ENCODE measurements at regions not wholly inside any gene's neighbourhood (a gene's known extent, or its start where the extent isn't known, plus 50 kb on each side); places are given as distances from the start of the nearest gene placed in this dataset.

GRCh38 chr21:32087447-32087846 lies 191.4 kb downstream of the MIS18A start:
- CTCF ChIA-PET = no interaction called here
- no peak overlapping the region for H3K27ac Mint-ChIP-seq (ENCODE audit: unreplicated experiment)
- Histone ChIP-seq H3K9me3 (no peaks in the 10 kb centered on the region), H3K27me3 (replicated peaks; ENCODE audit: control insufficient read depth, insufficient read depth, low read length) (no peaks in the 10 kb centered on the region), H3K4me3 (ENCODE audit: low read depth, low read length) (no peak overlapping the region), H3K36me3 (ENCODE audit: control insufficient read depth, insufficient read depth, low read length) (no peaks in the 10 kb centered on the region), H3K4me1 (no peaks in the 10 kb centered on the region)
- peaks cover 6% of the 10 kb centered on the region for H3K27me3 Mint-ChIP-seq (ENCODE audit: insufficient read depth, unreplicated experiment)
- no peaks in the 10 kb centered on the region for H3K4me1 Mint-ChIP-seq (ENCODE audit: low read depth, unreplicated experiment)
- no TSS peak for BruUV-seq (replicated peaks)
- no peak overlapping the region for H3K4me3 Mint-ChIP-seq (ENCODE audit: unreplicated experiment)
- no peak for TF ChIP-seq CTCF (IDR thresholded peaks at IDR 0.05; ENCODE audit: insufficient read depth in 1 of 2, low read depth in 1 of 2, low read length in 1 of 2, severe bottlenecking in 1 of 2, unreplicated experiment in 1 of 2)
- no peaks in the 10 kb centered on the region for H3K36me3 Mint-ChIP-seq (ENCODE audit: insufficient read depth, unreplicated experiment)
- DNase-seq = no peak
- H3K9me3 Mint-ChIP-seq (ENCODE audit: unreplicated experiment) = peaks cover 19% of the 10 kb centered on the region
- intact Hi-C loops (cut with micrococcal nuclease; ENCODE audit: unreplicated experiment) = no loop called here
- POLR2A ChIA-PET = no interaction called here

- ChIA-PET CTCF (no interaction called here), POLR2A (no interaction called here)
- no peak for DNase-seq
- Mint-ChIP-seq H3K9me3 (ENCODE audit: unreplicated experiment) (peaks cover 10% of the 10 kb centered on the region), H3K4me1 (ENCODE audit: low read depth, unreplicated experiment) (no peaks in the 10 kb centered on the region), H3K4me3 (ENCODE audit: unreplicated experiment) (no peak overlapping the region), H3K36me3 (ENCODE audit: insufficient read depth, unreplicated experiment) (no peaks in the 10 kb centered on the region), H3K27ac (ENCODE audit: unreplicated experiment) (no peak overlapping the region), H3K27me3 (ENCODE audit: insufficient read depth, unreplicated experiment) (peaks cover 14% of the 10 kb centered on the region)
- intact Hi-C loops (cut with micrococcal nuclease; ENCODE audit: unreplicated experiment) = no loop called here
- Histone ChIP-seq H3K36me3 (ENCODE audit: control insufficient read depth, insufficient read depth, low read length) (no peaks in the 10 kb centered on the region), H3K27me3 (replicated peaks; ENCODE audit: control insufficient read depth, insufficient read depth, low read length) (no peaks in the 10 kb centered on the region), H3K4me3 (ENCODE audit: low read depth, low read length) (no peak overlapping the region), H3K4me1 (no peaks in the 10 kb centered on the region), H3K9me3 (0 out of 2 replicates have a peak, but pooled peaks cover 3% of the 10 kb centered on the region)
- no TSS peak for BruUV-seq (replicated peaks)
- TF ChIP-seq CTCF (IDR thresholded peaks at IDR 0.05; ENCODE audit: insufficient read depth in 1 of 2, low read depth in 1 of 2, low read length in 1 of 2, severe bottlenecking in 1 of 2, unreplicated experiment in 1 of 2) = no peak
These were observed 195.7 kb downstream of the MIS18A start for GRCh38 chr21:32083197-32083596.

GRCh38 chr21:32082466-32082865 lies 196.4 kb downstream of the MIS18A start:
- no TSS peak for BruUV-seq (replicated peaks)
- H3K4me1 ChIP-seq = no peaks in the 10 kb centered on the region
- H3K27me3 ChIP-seq (replicated peaks; ENCODE audit: control insufficient read depth, insufficient read depth, low read length) = no peaks in the 10 kb centered on the region
- H3K4me1 Mint-ChIP-seq (ENCODE audit: low read depth, unreplicated experiment) = no peaks in the 10 kb centered on the region
- H3K4me3 Mint-ChIP-seq (ENCODE audit: unreplicated experiment) = no peak overlapping the region
- CTCF ChIA-PET = no interaction called here
- no peaks in the 10 kb centered on the region for H3K36me3 Mint-ChIP-seq (ENCODE audit: insufficient read depth, unreplicated experiment)
- TF ChIP-seq CTCF (IDR thresholded peaks at IDR 0.05; ENCODE audit: insufficient read depth in 1 of 2, low read depth in 1 of 2, low read length in 1 of 2, severe bottlenecking in 1 of 2, unreplicated experiment in 1 of 2) = no peak
- intact Hi-C loops (cut with micrococcal nuclease; ENCODE audit: unreplicated experiment) = no loop called here
- H3K27me3 Mint-ChIP-seq (ENCODE audit: insufficient read depth, unreplicated experiment) = peaks cover 14% of the 10 kb centered on the region
- H3K36me3 ChIP-seq (ENCODE audit: control insufficient read depth, insufficient read depth, low read length) = no peaks in the 10 kb centered on the region
- H3K9me3 Mint-ChIP-seq (ENCODE audit: unreplicated experiment) = peaks cover 10% of the 10 kb centered on the region
- POLR2A ChIA-PET = no interaction called here
- no peak overlapping the region for H3K4me3 ChIP-seq (ENCODE audit: low read depth, low read length)
- H3K9me3 ChIP-seq = 0 out of 2 replicates have a peak, but pooled peaks cover 3% of the 10 kb centered on the region
- no peak for DNase-seq
- no peak overlapping the region for H3K27ac Mint-ChIP-seq (ENCODE audit: unreplicated experiment)
